GM18858 (cell line): ENCODE measurements at regions not wholly inside any gene's neighbourhood (a gene's known extent, or its start where the extent isn't known, plus 50 kb on each side); places are given as distances from the start of the nearest gene placed in this dataset.
"Not testable (repeated sequence)": the region's sequence is repeated elsewhere in the genome, so short reads cannot be mapped to it uniquely, and the experiment has no call there.

Source experiments
- ATAC-seq: cut with Tn5 transposase; IDR thresholded peaks from one replicate; pipeline ENCODE4 v1.9.1; 2021; ENCODE audit not compliant: unreplicated experiment

GRCh38 chr7:22066522-22066921 is 120.8 kb upstream of the CDCA7L start:
- no peak for ATAC-seq

GRCh38 chr7:22064816-22065215 is 119.1 kb upstream of the CDCA7L start:
- ATAC-seq: no peak

GRCh38 chr7:22061775-22062174 is 116.1 kb upstream of the CDCA7L start:
- ATAC-seq: no peak

DNA sequence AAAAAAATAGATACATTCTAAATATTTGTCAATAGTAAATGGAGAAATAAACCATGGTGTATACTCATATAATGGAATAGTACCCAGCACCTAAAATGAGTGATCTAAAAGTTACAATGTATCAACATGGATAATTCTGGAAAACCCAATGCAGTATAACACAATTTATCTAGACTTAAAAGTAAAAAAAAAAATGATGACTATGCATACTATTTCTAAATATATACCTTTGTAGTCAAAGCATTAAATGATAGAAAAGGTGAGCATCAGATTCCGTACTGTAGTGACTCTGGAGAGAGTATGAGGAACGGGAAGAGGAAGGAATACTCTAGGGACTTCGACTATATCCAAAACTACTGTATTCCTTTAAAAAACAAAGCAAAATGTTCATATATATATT is 115.2 kb upstream of the CDCA7L start:
- ATAC-seq: no peak

GRCh38 chr7:22060197-22060596 is 114.5 kb upstream of the CDCA7L start:
- ATAC-seq: no peak

GRCh38 chr7:22055226-22055625 is 109.5 kb upstream of the CDCA7L start:
- ATAC-seq: no peak

GRCh38 chr7:22052674-22053365 is 107.1 kb upstream of the CDCA7L start:
- ATAC-seq: no peak

GRCh38 chr7:22051886-22052673 is 106.4 kb upstream of the CDCA7L start:
- ATAC-seq: no peak

DNA sequence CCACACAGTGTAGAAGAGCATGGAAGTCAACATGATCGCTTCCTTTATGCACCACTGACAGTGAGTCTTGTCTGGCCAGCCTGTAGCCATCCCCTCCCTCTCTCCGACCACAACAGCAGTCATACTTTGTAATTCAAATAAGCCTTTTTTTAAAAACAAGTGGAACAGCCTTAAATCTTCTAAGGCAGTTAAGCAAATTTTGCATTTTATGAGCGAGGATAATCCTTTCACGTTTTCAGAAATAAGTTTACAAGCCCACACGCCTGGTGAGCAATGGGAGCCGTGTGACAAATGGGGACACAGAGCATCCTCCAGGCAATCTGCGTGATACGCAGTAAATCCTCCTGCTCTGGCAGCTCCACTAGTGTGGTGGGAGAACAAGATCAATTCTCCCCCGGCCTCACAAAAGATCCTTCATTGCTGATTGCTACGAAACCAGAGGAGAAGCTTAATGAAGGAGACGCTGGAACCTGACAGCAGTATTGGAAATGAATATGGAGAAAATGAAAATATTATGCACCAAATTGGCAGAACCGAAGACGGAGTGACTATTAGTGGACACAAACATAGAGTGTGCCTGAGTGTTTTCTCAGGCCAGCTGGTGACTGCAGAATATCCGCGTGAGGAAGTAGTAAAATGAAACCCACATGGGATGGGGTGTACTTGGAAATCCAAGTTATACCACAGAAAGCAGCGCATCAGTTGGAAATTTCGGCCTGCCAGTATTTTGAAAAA is 104.2 kb upstream of the CDCA7L start:
- ATAC-seq: no peak

DNA sequence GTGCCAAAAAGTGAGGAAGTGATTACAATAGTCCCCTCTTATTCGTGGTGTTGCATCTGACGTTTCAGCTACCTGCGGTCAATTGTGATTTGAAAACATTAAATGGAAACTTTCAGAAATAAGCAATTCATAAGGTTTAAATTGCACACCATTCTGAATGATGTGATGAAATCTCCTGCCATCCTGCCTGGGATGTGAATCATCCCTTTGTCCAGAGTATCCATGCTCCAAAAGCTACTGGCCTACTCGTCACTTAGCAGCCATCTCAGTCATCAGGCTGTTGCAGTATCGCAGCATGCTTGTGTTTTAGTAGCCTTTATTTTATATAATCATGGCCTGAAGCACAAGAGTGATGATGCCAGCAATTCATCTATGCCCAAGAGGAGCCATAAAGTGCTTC is 97.7 kb upstream of the CDCA7L start:
- no peak for ATAC-seq

DNA sequence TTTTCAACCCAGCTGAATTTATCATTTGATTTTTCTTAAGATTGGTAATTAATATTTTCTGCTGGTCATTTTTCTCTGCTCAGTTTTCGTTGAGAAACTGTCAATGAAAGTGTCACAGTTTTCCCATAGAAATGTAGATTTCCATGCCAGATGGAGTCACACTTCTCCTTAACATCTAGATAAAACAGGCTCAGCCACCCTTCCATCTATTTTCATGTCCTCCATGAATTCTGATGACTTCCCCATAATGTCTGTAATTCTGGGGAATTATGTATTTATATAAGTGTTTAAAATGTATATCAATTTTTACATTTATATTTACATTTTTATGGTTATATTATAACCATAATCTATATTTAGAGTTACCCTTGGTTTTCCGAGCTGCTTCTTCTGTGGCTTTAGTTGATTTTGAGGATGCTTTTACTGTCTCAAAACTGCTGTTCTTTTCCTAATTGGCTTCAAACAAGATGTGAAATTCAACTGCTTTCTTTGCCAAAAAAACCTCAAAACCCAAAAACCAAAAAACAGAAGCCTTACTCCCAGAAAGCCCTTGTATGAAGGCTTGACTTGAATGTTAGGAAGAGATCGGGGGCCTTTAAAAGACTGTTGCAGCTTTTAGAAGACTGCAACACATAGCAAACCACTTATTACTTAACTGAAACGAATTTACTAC is 95.4 kb upstream of the CDCA7L start:
- ATAC-seq: no peak

- no peak for ATAC-seq
Observed at GRCh38 chr7:22039670-22040069, 94.0 kb upstream of the CDCA7L start.

DNA sequence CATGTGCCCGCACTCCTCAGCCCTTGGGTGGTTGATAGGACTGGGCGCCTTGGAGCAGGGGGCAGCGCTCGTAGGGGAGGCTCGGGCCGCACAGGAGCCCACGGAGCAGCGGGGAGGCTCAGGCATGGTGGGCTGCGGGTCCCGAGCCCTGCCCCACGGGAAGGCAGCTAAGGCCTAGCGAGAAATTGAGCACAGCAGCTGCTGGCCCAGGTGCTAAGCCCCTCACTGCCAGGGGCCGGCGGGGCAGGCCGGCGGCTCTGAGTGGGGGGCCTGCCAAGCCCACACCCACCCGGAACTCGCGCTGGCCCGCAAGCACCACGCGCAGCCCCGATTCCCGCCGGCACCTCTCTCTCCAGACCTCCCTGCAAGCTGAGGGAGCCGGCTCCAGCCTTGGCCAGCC is 86.7 kb upstream of the CDCA7L start:
- not testable (repeated sequence) for ATAC-seq

DNA sequence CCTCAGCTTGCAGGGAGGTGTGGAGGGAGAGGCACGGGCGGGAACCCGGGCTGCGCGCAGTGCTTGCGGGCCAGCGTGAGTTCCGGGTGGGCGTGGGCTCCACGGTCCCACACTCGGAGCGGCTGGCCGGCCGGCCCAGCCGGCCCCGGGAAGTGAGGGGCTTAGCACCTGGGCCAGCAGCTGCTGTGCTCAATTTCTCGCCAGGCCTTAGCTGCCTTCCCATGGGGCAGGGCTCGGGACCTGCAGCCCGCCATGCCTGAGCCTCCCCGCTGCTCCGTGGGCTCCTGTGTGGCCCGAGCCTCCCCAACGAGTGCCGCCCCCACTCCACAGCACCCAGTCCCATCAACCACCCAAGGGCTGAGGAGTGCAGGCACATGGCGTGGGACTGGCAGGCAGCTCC is 83.0 kb upstream of the CDCA7L start:
- ATAC-seq: not testable (repeated sequence)

GRCh38 chr7:22027475-22027874 is 81.8 kb upstream of the CDCA7L start:
- no peak for ATAC-seq

DNA sequence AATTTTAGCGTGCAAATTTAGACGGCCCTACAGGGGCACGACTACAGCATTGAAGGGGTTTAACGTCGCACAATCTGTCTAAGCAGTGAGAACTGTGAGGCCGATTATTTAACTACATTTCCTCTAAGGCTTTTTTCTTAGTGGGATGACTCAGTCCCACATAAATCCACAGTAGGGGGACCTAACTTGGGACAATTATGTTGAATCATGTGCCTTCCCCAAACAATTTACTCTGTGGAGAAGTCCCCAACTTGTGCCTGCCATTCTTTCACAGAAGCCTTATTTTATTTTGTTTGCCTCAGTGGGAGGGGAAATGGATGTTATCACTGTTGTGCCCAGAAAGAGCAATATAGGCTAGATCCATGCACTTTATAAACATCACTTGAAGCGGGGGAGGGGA is 80.3 kb upstream of the CDCA7L start:
- no peak for ATAC-seq

- no peak for ATAC-seq
Observed at GRCh38 chr7:22025075-22025474, 79.4 kb upstream of the CDCA7L start.

GRCh38 chr7:22019931-22020330 is 74.2 kb upstream of the CDCA7L start:
- no peak for ATAC-seq

- no peak for ATAC-seq
Observed at GRCh38 chr7:22016507-22016906, 70.8 kb upstream of the CDCA7L start.

- ATAC-seq: no peak
Observed at GRCh38 chr7:22013711-22014110, 68.0 kb upstream of the CDCA7L start.

DNA sequence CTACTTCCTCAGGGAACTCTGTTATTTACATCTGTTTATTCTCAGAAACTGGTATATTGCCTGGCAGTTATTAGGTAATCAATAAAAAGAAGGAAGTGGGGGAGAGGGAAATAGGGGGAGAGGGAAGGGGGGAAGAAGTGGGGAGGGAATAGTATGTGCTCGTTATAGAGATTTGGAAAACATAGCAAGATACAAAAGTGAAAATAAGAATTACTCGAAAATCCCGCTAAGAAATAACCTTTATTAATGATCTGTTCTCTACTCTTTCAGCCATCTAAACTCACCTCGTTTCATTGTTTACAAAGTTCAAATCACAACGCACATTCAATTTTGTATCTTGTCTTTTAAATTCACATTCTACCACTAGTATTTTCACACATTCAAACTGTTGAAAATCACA is 63.0 kb upstream of the CDCA7L start:
- ATAC-seq: no peak
